ENCODE measurements at regions not wholly inside any gene's neighbourhood (a gene's known extent, or its start where the extent isn't known, plus 50 kb on each side); places are given as distances from the start of the nearest gene placed in this dataset.

DNA sequence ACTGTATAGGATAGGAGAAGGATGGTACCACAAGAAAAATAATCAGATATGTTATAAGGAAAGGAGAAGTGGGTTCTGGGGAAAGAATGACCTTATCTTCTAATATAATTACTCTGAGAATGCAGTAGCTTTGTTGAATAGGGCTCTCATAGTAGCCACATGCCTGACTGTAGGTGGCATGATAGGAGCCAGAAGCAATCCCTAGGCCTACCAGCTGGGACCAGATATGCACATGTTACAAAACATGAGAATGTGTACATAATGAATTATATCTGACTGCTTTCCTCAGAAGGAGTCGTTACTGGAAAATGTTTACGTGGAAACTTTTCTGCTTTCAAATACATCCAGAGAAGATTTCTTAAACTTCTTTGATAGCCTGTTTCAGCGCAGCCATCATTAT lies 53.2 kb upstream of the FAM3C start:
- DNase-seq (ENCODE audit: low spot score), result no peak

DNA sequence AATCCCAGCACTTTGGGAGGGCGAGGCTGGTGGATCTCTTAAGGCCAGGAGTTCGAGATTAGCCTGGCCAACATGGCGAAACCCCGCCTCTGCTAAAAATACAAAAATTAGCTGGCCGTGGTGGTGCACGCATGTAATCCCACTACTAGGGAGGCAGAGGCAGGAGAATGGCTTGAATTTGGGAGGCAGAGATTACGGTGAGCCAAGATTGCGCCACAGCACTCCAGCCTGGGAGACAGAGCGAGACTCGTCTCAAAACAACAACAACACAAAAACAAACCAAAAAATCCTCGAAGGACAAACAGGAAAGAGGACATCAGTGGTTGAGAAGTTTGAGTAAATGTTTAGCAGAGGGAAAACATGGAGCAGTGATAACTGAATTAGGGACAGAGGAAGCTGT lies 52.3 kb upstream of the FAM3C start:
- DNase-seq (ENCODE audit: low spot score), result no peak

DNA sequence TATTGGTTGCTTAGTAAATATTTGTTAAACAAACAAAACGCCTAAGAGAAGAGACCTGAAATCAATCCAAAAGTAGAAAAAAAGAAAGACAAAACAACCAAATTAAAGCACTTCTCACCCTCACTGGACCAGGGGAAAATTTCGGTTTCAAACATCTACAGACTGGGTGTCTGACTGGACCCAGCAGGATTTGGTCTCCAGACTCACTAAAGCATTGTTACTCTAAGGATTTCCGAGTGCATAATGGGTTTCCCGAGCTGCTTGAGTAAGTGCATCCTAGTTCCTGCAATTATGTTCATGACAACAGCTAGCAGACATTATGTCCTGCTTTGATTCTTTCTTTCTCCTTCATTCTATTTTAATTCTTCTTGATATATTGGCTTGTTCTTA lies 51.8 kb upstream of the FAM3C start:
- no peak for DNase-seq (ENCODE audit: low spot score)

DNA sequence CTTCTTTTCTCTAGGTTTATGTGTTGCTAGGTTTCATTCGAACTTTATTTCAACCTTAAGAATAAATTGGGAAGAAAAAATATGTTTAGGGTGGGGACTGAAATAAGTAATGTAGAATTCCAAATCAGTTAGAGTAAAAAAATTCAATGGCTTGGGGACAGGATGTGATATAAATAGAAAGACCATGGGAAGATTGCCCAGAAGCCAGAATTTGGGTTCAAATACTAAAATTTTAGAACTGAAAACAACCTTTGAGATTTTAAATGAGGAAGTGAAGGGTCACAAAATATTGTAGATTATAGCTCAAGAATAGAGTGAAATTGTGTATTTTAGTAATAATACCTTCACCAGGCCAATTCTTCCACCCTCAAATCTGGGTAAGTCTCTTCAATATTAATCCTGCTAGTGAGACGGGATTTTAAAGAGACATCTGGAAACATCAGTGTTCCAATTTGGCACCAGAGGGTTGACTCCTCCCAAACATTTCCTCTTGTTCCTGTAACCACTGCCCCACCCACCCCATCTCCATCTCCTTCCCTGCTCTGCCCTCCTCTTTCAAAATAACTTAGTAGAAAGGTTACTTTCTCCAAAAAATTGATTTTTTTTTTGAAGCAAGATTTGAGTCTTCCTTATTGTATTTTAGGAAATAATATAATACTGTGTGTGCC lies 51.3 kb upstream of the FAM3C start:
- no peak for DNase-seq (ENCODE audit: low spot score)

DNA sequence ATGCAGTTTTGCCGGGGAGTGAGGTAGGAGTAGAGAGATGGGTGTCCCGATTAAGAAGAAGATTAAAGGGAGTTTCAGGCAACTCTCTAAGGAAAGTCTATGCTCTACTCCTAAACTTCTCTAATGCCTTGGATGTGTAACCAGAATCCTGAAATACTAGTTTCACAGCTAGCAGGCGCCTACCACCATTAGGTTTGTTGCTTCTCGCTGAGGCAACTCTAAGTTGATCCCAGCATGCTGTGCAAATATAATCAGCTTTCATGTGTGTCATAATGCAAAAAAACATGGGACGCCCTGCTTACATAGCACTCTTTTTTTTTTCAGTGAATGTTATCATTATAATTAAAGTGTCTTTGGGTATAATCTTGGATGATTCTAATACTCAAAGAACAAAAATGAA lies 50.4 kb upstream of the FAM3C start:
- no peak for DNase-seq (ENCODE audit: low spot score)
